ENCODE measurements at regions not wholly inside any gene's neighbourhood (a gene's known extent, or its start where the extent isn't known, plus 50 kb on each side); places are given as distances from the start of the nearest gene placed in this dataset.
"Not testable (repeated sequence)": the region's sequence is repeated elsewhere in the genome, so short reads cannot be mapped to it uniquely, and the experiment has no call there.

- no peak overlapping the region for H3K27ac Mint-ChIP-seq
- H3K36me3 Mint-ChIP-seq, result no peaks in the 10 kb centered on the region
- H3K27me3 ChIP-seq (ENCODE audit: insufficient read depth, low read length, poor library complexity, severe bottlenecking), result no peaks in the 10 kb centered on the region
- peaks cover 0 to 1% of the 10 kb centered on the region in 2 donors for H3K27me3 Mint-ChIP-seq
- no peak for DNase-seq
- H3K4me3 Mint-ChIP-seq, result no peak overlapping the region
- H3K27ac ChIP-seq (ENCODE audit: low read depth, low read length), result no peak overlapping the region
- H3K4me1 Mint-ChIP-seq, result no peaks in the 10 kb centered on the region
- H3K9me3 Mint-ChIP-seq, result peaks cover 0 to 10% (median 7%) of the 10 kb centered on the region in 5 donors
- no peaks in the 10 kb centered on the region for H3K36me3 ChIP-seq (ENCODE audit: insufficient read depth, low read length)
- H3K9me3 ChIP-seq (ENCODE audit: low read length), result no peaks in the 10 kb centered on the region
- POLR2A ChIA-PET, result no interaction called here
- H3K4me1 ChIP-seq (ENCODE audit: insufficient read depth, low read length), result no peaks in the 10 kb centered on the region
- CTCF ChIA-PET, result no interaction called here
- H3K4me3 ChIP-seq (ENCODE audit: low read length), result no peak overlapping the region
Measured at GRCh38 chr18:41643427-41643826, 311.6 kb upstream of the PIK3C3 start.

- Mint-ChIP-seq H3K4me3 (no peak overlapping the region), H3K9me3 (peaks cover 0 to 10% (median 7%) of the 10 kb centered on the region in 5 donors), H3K4me1 (no peaks in the 10 kb centered on the region), H3K36me3 (no peaks in the 10 kb centered on the region), H3K27me3 (peaks cover 0 to 1% of the 10 kb centered on the region in 2 donors), H3K27ac (no peak overlapping the region)
- H3K9me3 ChIP-seq (ENCODE audit: low read length), result no peaks in the 10 kb centered on the region
- H3K27ac ChIP-seq (ENCODE audit: low read depth, low read length), result no peak overlapping the region
- no peaks in the 10 kb centered on the region for H3K4me1 ChIP-seq (ENCODE audit: insufficient read depth, low read length)
- no peaks in the 10 kb centered on the region for H3K36me3 ChIP-seq (ENCODE audit: insufficient read depth, low read length)
- no peak overlapping the region for H3K4me3 ChIP-seq (ENCODE audit: low read length)
- CTCF ChIA-PET, result no interaction called here
- DNase-seq, result no peak
- H3K27me3 ChIP-seq (ENCODE audit: insufficient read depth, low read length, poor library complexity, severe bottlenecking), result no peaks in the 10 kb centered on the region
- POLR2A ChIA-PET, result no interaction called here
Measured at GRCh38 chr18:41642756-41643155, 312.3 kb upstream of the PIK3C3 start.

GRCh38 chr18:41639218-41639617, 315.8 kb upstream of the PIK3C3 start:
- H3K9me3 Mint-ChIP-seq, result peaks cover 0 to 3% (median 1%) of the 10 kb centered on the region in 5 donors
- CTCF ChIA-PET, result no interaction called here
- Histone ChIP-seq H3K4me3 (ENCODE audit: low read length) (no peak overlapping the region), H3K36me3 (ENCODE audit: insufficient read depth, low read length) (no peaks in the 10 kb centered on the region), H3K4me1 (ENCODE audit: insufficient read depth, low read length) (no peaks in the 10 kb centered on the region), H3K27ac (ENCODE audit: low read depth, low read length) (no peak overlapping the region), H3K27me3 (ENCODE audit: insufficient read depth, low read length, poor library complexity, severe bottlenecking) (no peaks in the 10 kb centered on the region), H3K9me3 (ENCODE audit: low read length) (no peaks in the 10 kb centered on the region)
- no peaks in the 10 kb centered on the region for H3K36me3 Mint-ChIP-seq
- no peak for DNase-seq
- no peaks in the 10 kb centered on the region for H3K27me3 Mint-ChIP-seq
- no peaks in the 10 kb centered on the region for H3K4me1 Mint-ChIP-seq
- no peak overlapping the region for H3K27ac Mint-ChIP-seq
- POLR2A ChIA-PET, result no interaction called here
- H3K4me3 Mint-ChIP-seq, result no peak overlapping the region

DNA sequence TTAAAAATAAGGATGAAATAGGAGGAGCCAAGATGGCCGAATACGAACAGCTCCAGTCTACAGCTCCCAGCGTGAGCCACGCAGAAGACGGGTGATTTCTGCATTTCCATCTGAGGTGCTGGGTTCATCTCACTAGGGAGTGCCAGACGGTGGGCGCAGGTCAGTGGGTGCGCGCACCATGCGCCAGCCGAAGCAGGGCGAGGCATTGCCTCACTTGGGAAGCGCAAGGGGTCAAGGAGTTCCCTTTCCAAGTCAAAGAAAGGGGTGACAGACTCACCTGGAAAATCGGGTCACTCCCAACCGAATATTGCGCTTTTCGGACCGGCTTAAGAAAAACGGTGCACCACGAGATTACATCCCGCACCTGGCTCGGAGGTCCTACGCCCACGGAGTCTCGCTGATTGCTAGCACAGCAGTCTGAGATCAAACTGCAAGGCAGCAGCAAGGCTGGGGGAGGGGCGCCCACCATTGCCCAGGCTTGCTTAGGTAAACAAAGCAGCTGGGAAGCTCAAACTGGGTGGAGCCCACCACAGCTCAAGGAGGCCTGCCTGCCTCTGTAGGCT, 323.2 kb upstream of the PIK3C3 start:
- H3K27ac ChIP-seq (ENCODE audit: low read depth, low read length); H3K4me3 ChIP-seq (ENCODE audit: low read length); H3K36me3 ChIP-seq (ENCODE audit: insufficient read depth, low read length); DNase-seq; H3K4me1 ChIP-seq (ENCODE audit: insufficient read depth, low read length); H3K9me3 ChIP-seq (ENCODE audit: low read length); H3K27ac Mint-ChIP-seq; H3K4me1 Mint-ChIP-seq; H3K27me3 Mint-ChIP-seq; CTCF ChIA-PET; H3K4me3 Mint-ChIP-seq; H3K36me3 Mint-ChIP-seq; H3K27me3 ChIP-seq (ENCODE audit: insufficient read depth, low read length, poor library complexity, severe bottlenecking); POLR2A ChIA-PET: not testable (repeated sequence)
- H3K9me3 Mint-ChIP-seq, result peaks cover 0 to 18% (median 2%) of the 10 kb centered on the region in 5 donors

- Histone ChIP-seq H3K4me1 (ENCODE audit: insufficient read depth, low read length) (no peaks in the 10 kb centered on the region), H3K4me3 (ENCODE audit: low read length) (no peak overlapping the region), H3K9me3 (ENCODE audit: low read length) (no peaks in the 10 kb centered on the region), H3K36me3 (ENCODE audit: insufficient read depth, low read length) (no peaks in the 10 kb centered on the region), H3K27ac (ENCODE audit: low read depth, low read length) (no peak overlapping the region), H3K27me3 (ENCODE audit: insufficient read depth, low read length, poor library complexity, severe bottlenecking) (no peaks in the 10 kb centered on the region)
- ChIA-PET POLR2A (no interaction called here), CTCF (no interaction called here)
- H3K27ac Mint-ChIP-seq, result no peak overlapping the region
- no peak for DNase-seq
- H3K4me3 Mint-ChIP-seq, result no peak overlapping the region
- H3K4me1 Mint-ChIP-seq, result no peaks in the 10 kb centered on the region
- H3K36me3 Mint-ChIP-seq, result no peaks in the 10 kb centered on the region
- H3K9me3 Mint-ChIP-seq, result peaks cover 0 to 18% (median 2%) of the 10 kb centered on the region in 5 donors
- H3K27me3 Mint-ChIP-seq, result no peaks in the 10 kb centered on the region
Measured at GRCh38 chr18:41630232-41630886, 324.7 kb upstream of the PIK3C3 start.

DNA sequence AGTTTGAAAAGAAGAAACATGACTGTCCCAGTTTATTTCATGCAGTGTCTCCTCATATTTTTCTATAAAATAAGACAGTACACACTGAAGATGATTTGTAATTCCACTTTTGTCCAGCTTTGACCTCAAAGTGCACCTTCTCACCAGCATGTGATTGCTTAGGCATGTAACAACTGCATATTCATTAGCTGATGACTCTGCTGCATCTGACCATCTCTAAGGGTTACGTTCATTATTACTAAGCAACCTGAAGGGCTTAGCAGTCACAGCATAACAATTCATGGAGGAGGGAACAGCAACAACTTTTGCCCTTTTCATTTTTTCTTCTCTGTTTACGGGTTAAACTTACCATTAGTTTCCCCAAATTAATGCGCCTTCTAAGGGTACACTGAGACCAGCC, 330.6 kb upstream of the PIK3C3 start:
- no peaks in the 10 kb centered on the region for H3K4me1 Mint-ChIP-seq
- CTCF ChIA-PET, result no interaction called here

DNA sequence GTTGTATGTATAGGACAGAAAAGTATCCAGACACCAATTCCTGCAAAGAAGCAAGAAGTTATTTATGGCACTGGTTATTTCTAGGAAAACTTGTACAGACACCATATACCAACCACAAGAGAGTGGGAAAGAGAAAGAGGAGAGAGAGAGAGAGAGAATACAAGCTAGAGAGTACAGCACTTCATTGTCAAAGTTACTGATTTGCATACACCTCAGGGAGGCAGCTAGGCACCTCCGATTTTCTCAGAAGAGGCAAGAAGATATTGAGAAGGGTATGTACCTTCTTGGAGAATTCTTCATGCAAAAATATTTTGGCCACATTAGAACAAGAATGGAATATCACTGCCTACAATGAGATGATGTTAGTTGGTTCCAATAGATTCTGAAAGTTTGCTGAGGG, 333.9 kb upstream of the PIK3C3 start:
- POLR2A ChIA-PET, result no interaction called here
- Histone ChIP-seq H3K4me1 (ENCODE audit: insufficient read depth, low read length) (no peaks in the 10 kb centered on the region), H3K27me3 (ENCODE audit: insufficient read depth, low read length, poor library complexity, severe bottlenecking) (no peaks in the 10 kb centered on the region), H3K27ac (ENCODE audit: low read depth, low read length) (no peak overlapping the region), H3K9me3 (ENCODE audit: low read length) (no peaks in the 10 kb centered on the region), H3K4me3 (ENCODE audit: low read length) (no peak overlapping the region), H3K36me3 (ENCODE audit: insufficient read depth, low read length) (no peaks in the 10 kb centered on the region)
- no peaks in the 10 kb centered on the region for H3K4me1 Mint-ChIP-seq
- CTCF ChIA-PET, result no interaction called here
- H3K9me3 Mint-ChIP-seq, result peaks cover 0 to 1% (median 0%) of the 10 kb centered on the region in 5 donors
- H3K27ac Mint-ChIP-seq, result no peak overlapping the region
- H3K36me3 Mint-ChIP-seq, result no peaks in the 10 kb centered on the region
- no peaks in the 10 kb centered on the region for H3K27me3 Mint-ChIP-seq
- no peak for DNase-seq
- no peak overlapping the region for H3K4me3 Mint-ChIP-seq

More for the DNA sequence above, 330.6 kb upstream of the PIK3C3 start:
- Histone ChIP-seq H3K4me1 (ENCODE audit: insufficient read depth, low read length) (no peaks in the 10 kb centered on the region), H3K4me3 (ENCODE audit: low read length) (no peak overlapping the region), H3K27me3 (ENCODE audit: insufficient read depth, low read length, poor library complexity, severe bottlenecking) (no peaks in the 10 kb centered on the region), H3K27ac (ENCODE audit: low read depth, low read length) (no peak overlapping the region), H3K36me3 (ENCODE audit: insufficient read depth, low read length) (no peaks in the 10 kb centered on the region), H3K9me3 (ENCODE audit: low read length) (no peaks in the 10 kb centered on the region)
- Mint-ChIP-seq H3K27ac (no peak overlapping the region), H3K4me3 (no peak overlapping the region), H3K36me3 (no peaks in the 10 kb centered on the region), H3K9me3 (peaks cover 0 to 3% (median 0%) of the 10 kb centered on the region in 5 donors), H3K27me3 (no peaks in the 10 kb centered on the region)
- DNase-seq, result no peak
- POLR2A ChIA-PET, result no interaction called here

DNA sequence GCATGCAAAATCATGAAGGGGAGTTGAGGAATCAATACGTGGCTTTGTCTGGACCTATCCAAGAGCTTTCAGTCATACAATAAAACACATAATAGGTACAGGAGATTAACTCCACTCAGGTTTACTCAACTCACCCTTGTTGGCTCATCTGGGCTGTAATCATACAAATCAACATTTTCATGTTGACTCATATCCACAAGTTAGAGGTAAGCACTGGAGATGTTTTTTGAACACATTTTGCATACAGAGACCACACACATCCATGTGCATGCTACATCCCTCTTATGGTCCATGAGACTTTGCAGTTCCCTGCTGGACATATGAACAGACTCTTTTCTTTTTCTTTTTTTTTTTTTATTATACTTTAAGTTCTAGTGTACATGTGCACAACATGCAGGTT, 336.9 kb upstream of the PIK3C3 start:
- H3K4me1 ChIP-seq (ENCODE audit: insufficient read depth, low read length), result no peaks in the 10 kb centered on the region
- H3K27me3 Mint-ChIP-seq, result no peaks in the 10 kb centered on the region
- no peaks in the 10 kb centered on the region for H3K27me3 ChIP-seq (ENCODE audit: insufficient read depth, low read length, poor library complexity, severe bottlenecking)
- H3K27ac ChIP-seq (ENCODE audit: low read depth, low read length), result no peak overlapping the region
- no peak overlapping the region for H3K4me3 ChIP-seq (ENCODE audit: low read length)
- H3K4me3 Mint-ChIP-seq, result no peak overlapping the region
- no peaks in the 10 kb centered on the region for H3K9me3 ChIP-seq (ENCODE audit: low read length)
- no peaks in the 10 kb centered on the region for H3K36me3 ChIP-seq (ENCODE audit: insufficient read depth, low read length)
- H3K36me3 Mint-ChIP-seq, result no peaks in the 10 kb centered on the region
- H3K9me3 Mint-ChIP-seq, result peaks cover 0 to 1% (median 0%) of the 10 kb centered on the region in 5 donors
- no peak overlapping the region for H3K27ac Mint-ChIP-seq
- CTCF ChIA-PET, result no interaction called here
- POLR2A ChIA-PET, result no interaction called here
- H3K4me1 Mint-ChIP-seq, result no peaks in the 10 kb centered on the region
- DNase-seq, result no peak

Data from CD8-positive, alpha-beta memory T cell (primary cell).